ENCODE measurements at regions not wholly inside any gene's neighbourhood (a gene's known extent, or its start where the extent isn't known, plus 50 kb on each side); places are given as distances from the start of the nearest gene placed in this dataset.

GRCh38 chr3:72488738-72489035 is 359.6 kb downstream of the SHQ1 start:
- DNase-seq = no peak

GRCh38 chr3:72487946-72488737 is 360.1 kb downstream of the SHQ1 start:
- DNase-seq = no peak

DNA sequence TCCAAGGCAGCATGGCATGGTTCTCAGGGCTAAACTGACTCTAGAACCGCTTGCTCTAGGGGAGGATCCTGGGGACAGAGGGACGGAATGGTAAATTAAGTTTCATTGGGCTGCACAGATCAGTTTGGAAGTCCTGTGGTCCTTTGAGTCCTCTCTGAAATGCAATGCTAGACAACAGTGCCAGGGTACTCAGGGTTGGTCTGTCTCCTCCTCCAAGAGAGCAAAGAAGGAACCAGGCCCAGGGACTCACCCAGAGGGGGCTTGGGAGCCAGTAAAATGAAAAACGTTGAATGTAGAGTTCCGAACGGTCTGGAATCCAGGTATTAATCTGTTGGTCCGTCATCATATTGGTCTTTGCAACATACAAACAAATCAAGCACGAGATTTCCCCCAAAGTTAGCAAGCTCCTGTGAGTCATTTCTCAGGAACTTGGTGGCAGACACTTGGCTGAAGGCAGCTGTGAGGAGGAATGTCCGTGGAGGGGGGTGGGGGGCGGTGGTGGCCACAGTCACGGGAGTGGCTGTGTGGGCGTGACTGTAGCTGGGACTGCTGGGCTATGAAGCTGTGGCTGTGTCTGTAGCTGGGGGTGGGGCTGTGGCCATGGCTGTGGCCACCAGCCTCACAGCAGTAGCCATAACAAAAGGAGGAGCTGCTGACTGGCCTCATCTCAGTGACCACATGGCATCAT is 361.0 kb downstream of the SHQ1 start:
- DNase-seq = no peak

DNA sequence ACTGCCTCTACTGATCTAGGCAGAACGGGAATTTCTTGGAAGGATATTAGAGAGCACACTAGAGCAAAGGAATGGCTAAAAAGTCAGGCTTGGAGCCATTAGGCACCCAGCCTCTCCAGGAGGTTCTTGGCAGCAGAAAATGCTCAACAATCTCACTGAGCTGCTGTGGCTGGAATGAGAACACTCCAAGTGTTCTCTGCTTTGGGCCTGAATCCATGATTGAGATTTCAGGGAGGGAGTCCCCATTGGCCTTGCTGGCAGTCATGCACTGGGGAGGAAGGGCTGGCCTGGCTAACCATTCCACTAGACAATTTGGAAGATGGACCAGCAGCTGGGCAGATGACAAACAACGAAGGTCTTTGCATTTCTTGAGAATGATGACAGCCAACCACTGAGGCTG is 362.6 kb downstream of the SHQ1 start:
- DNase-seq = peak in 3 of 14 donors; percentile 11 to 36 (median 23)

- DNase-seq = no peak
These were observed 364.6 kb downstream of the SHQ1 start for GRCh38 chr3:72483554-72484104.

- DNase-seq = peak in 2 of 14 donors; percentile 7 to 12
These were observed 365.5 kb downstream of the SHQ1 start for GRCh38 chr3:72482589-72483321.

DNA sequence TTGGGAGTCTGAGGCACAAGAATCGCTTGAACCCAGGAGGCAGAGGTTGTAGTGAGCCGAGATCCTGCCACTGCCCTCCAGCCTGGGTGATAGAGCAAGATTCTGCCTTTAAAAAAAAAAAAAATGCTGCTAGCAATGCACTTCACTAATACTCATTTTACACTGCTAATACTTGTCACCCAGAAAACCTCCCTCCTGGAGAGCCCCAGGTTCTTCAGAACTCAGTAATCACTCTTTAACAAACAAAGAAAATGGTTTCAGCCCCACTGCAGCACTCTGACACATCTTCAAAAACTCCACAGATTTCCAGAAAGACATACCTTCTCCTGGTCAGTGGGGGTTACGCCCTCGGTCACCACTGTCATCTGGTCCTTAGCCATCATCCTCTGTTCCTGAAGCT is 366.7 kb downstream of the SHQ1 start:
- DNase-seq = no peak

DNA sequence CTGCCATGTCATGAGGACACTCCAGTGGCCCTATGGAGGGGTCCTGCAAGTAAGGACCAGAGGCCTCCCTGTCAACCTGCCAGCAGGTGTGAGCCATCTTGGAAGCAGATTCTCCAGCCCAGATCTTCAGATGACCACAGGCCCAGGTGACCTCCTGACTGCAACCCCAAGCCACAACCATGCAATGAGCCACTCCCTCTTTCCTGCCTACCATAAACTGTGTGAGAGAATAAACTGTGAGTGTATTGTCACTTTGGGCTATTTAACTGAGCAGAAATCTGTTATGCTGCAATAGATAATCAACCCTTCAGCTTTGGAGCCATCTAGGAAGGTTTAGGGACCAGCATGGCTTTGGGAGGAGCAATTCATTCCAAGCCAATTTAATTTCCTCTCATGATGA is 367.9 kb downstream of the SHQ1 start:
- no peak for DNase-seq

DNA sequence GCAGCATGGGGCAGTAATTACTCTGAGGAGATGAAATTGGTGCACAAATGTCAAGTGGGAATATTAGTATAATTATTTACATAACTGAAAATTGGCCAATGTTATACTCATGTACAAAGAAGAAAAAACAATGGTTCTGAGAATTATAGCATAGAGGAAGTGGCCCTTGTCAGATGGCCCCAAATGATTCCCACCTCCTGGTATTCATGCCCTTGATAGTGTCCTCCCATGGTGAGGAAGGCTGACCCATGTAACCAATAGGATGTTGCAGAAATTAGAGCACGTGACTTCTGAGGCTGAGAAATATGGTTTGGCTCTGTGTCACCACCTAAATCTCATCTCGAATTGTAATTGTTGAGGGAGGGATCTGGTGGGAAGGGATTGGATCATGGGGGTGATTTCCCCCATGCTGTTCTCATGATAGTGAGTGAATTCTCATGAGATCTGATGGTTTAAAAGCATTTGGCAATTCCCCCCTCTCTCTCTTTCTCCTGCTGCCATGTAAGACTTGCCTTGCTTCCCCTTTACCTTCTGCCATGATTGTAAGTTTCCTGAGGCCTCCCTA is 368.5 kb downstream of the SHQ1 start:
- no peak for DNase-seq

GRCh38 chr3:72476139-72476483 is 372.1 kb downstream of the SHQ1 start:
- DNase-seq = no peak

DNA sequence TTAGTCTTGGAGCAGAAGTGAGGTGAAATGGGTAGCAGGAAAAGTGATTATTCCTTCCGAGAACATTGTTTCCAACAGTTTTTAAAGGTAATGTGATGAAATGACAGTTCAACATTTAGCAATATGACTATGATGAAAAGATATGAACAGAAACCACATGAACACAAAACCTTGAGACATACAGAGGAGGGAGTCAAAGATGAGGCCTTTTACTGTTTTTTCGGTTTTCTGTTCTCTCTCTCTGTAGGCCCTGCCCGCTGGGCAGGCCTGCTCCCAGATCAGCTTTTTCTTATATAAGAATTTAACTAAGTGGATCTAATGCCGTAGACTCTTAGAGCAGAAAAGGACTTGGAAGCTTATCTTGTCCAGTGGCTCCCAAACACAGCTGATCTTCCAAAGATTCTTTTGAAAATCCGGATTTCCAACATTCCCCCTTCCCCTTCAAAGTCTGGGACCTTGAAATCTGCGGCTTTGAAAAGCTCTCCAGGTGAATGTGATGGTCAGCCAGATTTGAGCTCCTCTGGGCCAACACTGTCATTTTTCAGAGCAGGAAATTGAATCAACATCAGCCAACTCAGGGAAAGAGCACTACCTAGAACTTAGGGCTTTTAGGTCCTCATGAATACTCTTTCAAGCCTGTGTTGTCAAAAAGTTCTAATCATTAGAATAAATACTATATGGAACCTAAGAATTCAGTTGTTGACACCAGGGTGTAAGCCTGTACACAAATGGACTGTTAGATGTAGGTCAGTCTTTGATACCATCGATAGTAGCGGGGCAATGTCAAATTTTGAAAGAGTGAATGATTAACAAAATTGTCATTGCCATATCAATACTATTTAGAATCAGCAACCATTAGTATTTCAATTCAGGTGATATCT is 372.7 kb downstream of the SHQ1 start:
- DNase-seq = no peak

DNA sequence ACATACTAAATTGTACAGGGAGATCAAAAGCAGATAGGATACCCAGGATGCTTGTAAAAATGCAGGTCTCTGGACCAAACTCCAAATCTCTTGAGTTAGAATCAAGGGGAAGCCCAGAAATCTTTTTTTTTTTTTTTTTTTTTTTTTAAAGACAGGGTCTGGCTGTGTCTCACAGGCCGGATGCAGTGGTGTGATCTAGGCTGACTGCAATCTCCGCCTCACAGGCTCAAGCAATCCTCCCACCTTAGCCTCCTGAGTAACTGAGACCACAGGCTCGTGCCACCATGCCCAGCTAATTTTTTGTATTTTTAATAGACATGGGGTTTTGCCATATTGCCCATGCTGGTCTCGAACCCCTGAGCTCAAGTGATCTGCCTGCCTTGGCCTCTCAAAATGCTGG is 373.5 kb downstream of the SHQ1 start:
- DNase-seq = no peak

DNA sequence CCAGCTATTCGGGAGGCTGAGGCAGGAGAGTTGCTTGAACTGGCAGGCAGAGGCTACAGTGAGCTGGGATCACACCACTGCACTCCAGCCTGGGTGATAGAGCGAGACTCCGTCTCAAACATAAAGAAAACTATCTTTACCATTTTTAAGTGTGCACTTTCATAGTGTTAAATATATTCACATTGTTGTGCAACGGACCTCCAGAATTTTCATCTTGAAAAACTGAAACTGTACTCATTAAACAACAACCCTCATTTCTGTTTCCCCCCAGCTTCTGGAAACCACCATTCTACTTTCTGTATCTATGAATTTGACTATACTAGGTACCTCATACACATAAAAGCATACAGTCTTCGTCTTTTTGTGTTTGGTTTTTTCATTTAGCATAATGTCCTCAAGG is 375.1 kb downstream of the SHQ1 start:
- no peak for DNase-seq

DNA sequence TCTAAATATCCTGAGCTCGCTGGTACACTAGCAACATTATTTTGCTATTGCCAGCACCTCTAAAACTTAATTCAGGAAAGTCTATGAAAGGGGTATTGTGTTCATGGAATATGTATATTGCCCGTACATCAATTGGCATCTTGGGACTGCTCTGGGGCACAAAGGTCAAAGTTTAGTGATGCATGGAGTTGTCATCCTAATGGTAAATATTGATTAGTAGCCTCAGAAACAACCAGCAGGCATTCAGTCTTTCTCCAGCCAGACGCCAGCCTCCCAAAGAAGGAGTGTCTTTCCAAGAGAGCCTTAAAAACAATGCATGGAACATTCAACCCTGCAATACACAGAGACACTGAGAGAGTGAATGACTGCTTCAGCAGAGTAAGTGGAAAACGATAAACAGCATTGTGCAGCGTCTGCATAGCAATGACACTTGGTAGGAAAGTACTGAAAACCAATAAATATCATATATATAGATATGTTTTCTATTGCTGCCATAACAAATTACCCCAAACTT is 377.3 kb downstream of the SHQ1 start:
- DNase-seq = no peak

DNA sequence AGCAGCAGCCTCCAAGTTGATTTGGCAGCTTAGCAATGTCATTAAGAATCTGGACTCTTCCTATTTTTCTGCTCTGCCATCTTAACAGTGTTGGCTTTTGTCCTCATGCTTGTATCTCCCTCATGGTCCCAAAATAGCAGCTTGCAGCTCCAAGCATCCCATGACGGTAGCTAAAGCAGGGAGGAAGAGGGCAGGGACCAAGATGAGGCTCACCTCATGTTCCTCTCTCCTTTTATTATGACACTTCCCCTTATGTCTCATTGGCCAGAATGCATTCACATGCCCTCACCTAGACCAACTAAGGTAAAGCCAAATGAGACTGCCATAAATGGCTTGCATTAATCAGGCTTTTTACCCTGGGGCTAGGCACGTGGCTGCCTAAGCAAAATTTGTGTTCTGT is 382.4 kb downstream of the SHQ1 start:
- DNase-seq = no peak

- DNase-seq = no peak
These were observed 385.2 kb downstream of the SHQ1 start for GRCh38 chr3:72463083-72463482.

DNA sequence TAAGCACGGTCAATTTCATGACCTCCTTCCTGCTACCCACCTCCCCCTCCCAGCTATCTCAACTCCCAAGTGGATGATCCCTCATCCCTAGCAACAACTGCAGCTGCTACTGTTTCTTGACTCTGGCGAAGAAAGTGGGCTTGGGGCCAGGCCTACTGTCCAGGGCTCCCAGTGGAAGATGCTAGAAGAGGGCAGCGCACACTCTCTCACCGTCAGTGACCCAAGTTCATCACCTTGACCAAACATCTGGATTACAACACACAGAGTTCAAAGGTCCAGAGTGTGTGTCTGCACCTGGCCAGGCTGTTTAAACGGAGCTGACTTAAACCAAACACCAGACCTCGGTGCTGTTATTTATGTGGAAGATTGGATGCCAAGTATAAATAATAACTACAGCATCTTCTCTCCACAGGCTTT is 385.6 kb downstream of the SHQ1 start:
- DNase-seq = no peak

GRCh38 chr3:72461787-72462186 is 386.5 kb downstream of the SHQ1 start:
- peak in 1 of 14 donors; percentile 2 for DNase-seq

- no peak for DNase-seq
These were observed 387.8 kb downstream of the SHQ1 start for GRCh38 chr3:72460205-72461174.

DNA sequence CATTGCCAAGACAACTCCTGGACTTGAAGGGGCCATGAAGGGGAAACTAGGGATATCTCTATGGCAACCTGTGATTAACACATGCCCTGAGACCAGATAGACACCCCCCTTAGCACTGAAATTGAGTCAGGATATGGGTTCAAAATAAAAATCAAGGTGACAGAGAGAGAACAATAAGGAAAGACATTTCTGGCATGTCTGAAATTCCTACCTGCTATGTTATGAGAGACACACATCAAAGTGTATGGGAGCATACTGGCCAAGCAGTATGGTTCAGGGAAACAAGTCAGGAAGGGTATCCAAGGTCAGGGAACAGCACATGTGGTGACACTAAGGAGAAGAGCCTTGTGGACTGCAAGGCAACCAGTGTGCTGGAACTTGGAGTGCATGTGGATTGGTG is 388.7 kb downstream of the SHQ1 start:
- no peak for DNase-seq

DNA sequence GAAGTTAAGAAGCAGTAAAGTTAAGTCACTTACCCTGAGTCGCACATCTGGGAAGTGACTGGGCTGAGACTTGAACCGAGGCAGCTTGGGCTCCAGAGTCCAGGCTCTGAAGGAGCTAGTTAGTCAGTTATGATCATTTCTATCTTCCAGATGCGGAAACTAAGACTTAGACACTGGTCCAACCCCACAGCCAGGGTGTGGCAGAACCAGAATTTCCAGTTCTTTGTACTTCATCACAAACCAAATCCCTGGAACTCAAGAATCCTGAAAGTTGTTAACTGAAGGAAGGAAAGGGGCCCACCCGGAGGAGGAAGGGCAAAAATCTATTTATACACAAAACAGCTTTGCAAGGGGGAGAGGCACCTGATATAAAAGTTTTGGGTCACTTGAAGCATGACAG is 389.9 kb downstream of the SHQ1 start:
- DNase-seq = no peak
